GM10266 (cell line): ENCODE measurements at regions not wholly inside any gene's neighbourhood (a gene's known extent, or its start where the extent isn't known, plus 50 kb on each side); places are given as distances from the start of the nearest gene placed in this dataset.

Experiments
- DNase-seq: peaks from one replicate; pipeline ENCODE4 v3.0.0; 2012; ENCODE audit errors: extremely low spot score
- TF ChIP-seq, protein P1 (sequence below): IDR thresholded peaks from 2 replicates; pipeline ENCODE4 v1.5.1; 2012; ENCODE audit warnings: mild to moderate bottlenecking, low read depth; ENCODE audit not compliant: control insufficient read depth, insufficient read depth; ENCODE audit errors: missing control alignments

DNA sequence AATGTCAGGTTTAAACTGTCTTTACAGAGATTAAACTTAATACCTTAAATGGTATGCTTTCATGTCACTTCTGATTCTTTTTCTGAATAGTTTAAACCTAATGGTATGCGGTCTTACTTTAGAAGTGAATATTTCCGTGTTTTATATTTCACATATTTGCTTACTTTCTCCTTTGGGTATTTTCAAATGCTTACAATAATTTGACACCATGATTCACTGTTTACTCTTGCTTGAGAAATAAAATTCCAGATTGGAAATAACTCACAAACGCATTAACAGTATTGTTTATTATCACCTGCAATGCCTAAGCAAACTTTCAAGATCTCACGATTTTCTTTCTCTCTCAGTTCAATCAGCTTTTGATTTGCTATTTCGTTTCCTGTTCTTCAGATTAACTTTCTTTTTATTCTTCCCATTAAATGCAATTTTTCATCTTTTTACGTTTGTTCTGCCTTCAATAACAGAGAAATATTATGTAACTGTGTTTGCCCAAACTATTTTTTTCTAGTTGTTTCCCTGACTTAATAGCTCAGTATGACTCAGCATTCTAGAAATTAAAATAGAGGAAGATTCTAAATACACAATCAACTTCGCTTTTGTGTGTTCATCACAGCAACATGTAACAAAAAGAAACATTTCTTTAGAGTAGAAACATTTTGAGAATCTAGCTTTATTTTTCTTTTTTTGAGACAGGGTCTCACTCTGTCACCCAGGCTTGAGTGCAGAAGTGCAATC is 955.5 kb upstream of the PRKX start:
- DNase-seq, result no peak

DNA sequence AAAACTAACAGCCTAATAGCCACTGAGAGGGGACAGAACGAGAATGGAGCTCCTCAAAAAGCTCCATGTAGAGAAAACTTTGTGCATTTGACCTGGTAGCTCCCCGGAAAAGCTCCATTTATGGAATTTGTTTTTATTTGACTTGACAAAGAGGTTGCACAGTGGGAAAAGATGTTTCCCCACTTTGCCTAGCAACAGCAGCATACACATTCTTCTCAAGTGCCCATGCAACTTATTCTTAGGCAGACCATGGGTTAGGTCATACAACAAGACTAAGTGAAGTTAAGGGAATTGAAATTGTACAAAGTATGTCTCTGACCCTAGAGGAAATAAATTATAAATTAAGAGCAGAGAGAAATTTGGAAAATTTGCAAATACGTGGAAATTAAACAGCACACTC is 949.6 kb upstream of the PRKX start:
- TF ChIP-seq, protein P1, sequence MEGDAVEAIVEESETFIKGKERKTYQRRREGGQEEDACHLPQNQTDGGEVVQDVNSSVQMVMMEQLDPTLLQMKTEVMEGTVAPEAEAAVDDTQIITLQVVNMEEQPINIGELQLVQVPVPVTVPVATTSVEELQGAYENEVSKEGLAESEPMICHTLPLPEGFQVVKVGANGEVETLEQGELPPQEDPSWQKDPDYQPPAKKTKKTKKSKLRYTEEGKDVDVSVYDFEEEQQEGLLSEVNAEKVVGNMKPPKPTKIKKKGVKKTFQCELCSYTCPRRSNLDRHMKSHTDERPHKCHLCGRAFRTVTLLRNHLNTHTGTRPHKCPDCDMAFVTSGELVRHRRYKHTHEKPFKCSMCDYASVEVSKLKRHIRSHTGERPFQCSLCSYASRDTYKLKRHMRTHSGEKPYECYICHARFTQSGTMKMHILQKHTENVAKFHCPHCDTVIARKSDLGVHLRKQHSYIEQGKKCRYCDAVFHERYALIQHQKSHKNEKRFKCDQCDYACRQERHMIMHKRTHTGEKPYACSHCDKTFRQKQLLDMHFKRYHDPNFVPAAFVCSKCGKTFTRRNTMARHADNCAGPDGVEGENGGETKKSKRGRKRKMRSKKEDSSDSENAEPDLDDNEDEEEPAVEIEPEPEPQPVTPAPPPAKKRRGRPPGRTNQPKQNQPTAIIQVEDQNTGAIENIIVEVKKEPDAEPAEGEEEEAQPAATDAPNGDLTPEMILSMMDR, result no peak
- DNase-seq, result no peak

More for the DNA sequence above, 955.5 kb upstream of the PRKX start:
- TF ChIP-seq, protein P1, result no peak

DNA sequence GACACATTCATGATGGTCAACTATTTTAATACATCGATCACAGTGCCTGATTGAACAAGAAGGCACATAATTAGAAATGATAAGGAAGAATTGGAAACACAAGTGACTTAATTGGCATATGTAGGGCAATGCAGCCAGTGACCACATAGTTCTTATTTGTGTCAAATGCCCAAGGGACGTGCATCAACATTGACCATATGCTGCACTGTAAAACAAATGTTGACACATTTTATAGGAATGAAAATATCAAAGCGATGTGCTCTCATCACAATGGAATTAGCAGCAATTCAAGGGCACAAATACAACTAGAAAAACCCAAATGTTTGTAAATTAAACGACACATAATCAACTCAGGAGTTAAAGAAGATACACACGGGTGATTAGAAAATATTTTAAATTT is 948.3 kb upstream of the PRKX start:
- no peak for DNase-seq
- TF ChIP-seq, protein P1, result no peak

DNA sequence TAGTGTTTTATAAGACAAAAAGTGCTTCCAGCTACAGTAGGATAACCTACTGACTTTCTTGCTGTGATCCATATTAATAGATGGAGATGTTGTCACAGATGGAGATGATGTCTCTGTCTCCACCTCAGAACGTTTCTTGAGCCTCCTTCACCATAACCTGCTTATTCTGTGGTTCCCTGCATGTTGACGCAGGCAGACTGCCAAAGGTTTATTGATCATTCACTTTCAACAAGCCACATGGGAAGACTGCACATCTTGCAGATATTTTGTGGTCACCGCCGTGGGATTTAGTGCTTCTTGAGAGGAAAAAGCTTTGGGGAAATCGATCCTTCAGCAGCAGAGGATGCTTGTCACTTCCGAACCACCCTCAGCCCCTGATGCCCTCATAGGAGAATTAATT is 943.0 kb upstream of the PRKX start:
- DNase-seq, result no peak
- TF ChIP-seq, protein P1, result no peak

DNA sequence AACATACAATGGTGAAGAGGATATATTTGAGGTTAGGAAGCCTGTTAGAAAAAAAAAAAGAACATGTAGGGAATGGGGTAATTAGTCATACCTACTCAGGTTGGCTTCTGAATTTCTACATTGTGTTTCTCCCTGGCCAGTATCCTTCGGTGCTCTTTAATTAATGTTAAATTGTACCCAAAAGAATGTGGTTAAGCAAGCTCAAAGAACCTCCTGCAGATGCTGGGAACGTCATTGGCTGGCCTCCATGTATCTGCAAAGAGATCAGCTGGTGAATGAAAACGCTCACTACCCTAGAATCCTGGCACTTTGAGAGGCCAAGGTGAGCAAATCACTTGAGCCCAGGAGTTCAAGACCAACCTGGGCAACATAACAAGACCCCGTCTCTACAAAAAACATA is 942.3 kb upstream of the PRKX start:
- TF ChIP-seq, protein P1, result no peak
- DNase-seq, result no peak

DNA sequence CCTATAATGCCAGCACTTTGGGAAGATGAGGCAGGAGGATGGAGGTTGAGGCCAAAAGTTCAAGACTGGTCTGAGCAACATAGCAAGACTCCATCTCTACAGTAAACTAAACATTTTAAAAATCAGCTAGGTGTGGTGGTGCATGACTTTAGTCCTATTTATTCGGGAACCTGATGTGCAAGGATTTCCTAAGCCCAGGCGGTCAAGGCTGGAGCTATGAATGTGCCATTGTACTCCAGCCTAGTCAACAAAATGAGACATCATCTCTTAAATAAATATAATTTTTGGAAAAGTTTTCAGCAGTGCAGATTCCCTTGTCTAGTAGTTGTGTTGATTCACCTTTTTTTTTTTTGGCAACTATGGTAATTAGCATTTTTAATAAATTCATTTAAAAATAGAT is 928.7 kb upstream of the PRKX start:
- TF ChIP-seq, protein P1, result no peak
- no peak for DNase-seq

DNA sequence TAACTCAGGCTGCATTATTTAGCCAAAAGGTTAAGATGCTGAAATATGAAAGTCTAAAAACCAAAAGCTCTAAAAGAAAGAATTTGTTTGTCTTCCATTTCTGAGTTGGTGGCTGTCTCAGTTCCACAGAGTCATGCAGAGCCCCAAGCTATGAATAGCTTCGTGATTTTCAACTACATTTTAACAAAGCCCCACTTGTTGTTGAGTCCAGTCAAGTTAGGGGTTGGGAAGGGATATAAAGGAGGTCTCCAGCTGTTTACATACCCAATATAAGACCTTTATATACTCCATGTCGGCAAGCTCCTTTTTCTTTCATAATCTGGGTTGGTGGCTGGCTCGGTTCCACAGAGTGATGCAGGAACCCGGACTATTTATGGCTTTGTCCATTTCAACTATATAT is 924.6 kb upstream of the PRKX start:
- TF ChIP-seq, protein P1, result no peak
- DNase-seq, result no peak
